ENCODE measurements at regions not wholly inside any gene's neighbourhood (a gene's known extent, or its start where the extent isn't known, plus 50 kb on each side); places are given as distances from the start of the nearest gene placed in this dataset.

GRCh38 chr4:156692016-156692415 is 279.6 kb downstream of the PDGFC start:
- TF ChIP-seq, protein P1, sequence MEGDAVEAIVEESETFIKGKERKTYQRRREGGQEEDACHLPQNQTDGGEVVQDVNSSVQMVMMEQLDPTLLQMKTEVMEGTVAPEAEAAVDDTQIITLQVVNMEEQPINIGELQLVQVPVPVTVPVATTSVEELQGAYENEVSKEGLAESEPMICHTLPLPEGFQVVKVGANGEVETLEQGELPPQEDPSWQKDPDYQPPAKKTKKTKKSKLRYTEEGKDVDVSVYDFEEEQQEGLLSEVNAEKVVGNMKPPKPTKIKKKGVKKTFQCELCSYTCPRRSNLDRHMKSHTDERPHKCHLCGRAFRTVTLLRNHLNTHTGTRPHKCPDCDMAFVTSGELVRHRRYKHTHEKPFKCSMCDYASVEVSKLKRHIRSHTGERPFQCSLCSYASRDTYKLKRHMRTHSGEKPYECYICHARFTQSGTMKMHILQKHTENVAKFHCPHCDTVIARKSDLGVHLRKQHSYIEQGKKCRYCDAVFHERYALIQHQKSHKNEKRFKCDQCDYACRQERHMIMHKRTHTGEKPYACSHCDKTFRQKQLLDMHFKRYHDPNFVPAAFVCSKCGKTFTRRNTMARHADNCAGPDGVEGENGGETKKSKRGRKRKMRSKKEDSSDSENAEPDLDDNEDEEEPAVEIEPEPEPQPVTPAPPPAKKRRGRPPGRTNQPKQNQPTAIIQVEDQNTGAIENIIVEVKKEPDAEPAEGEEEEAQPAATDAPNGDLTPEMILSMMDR (IDR thresholded peaks at IDR 0.05) = no peak
- no peaks in the 10 kb centered on the region for H3K27me3 Mint-ChIP-seq (ENCODE audit: low read depth)
- no peaks in the 10 kb centered on the region for H3K9me3 Mint-ChIP-seq (ENCODE audit: low read depth)
- no peak for DNase-seq (ENCODE audit: low spot score)
- no peaks in the 10 kb centered on the region for H3K36me3 Mint-ChIP-seq (ENCODE audit: low read depth)
- peaks cover 34% of the 10 kb centered on the region for H3K4me1 Mint-ChIP-seq (ENCODE audit: low read depth)
- no peak overlapping the region for H3K27ac Mint-ChIP-seq (ENCODE audit: unreplicated experiment)
- no peak overlapping the region for H3K4me3 Mint-ChIP-seq (ENCODE audit: unreplicated experiment)

- no peak overlapping the region for H3K4me3 Mint-ChIP-seq (ENCODE audit: unreplicated experiment)
- TF ChIP-seq, protein P1 (IDR thresholded peaks at IDR 0.05) = no peak
These were observed 281.0 kb downstream of the PDGFC start for GRCh38 chr4:156690572-156690971.

GRCh38 chr4:156686120-156686519 is 285.5 kb downstream of the PDGFC start:
- Mint-ChIP-seq H3K4me3 (ENCODE audit: unreplicated experiment) (peak overlapping the region; percentile 1), H3K9me3 (ENCODE audit: low read depth) (no peaks in the 10 kb centered on the region), H3K36me3 (ENCODE audit: low read depth) (no peaks in the 10 kb centered on the region), H3K27ac (ENCODE audit: unreplicated experiment) (peak overlapping the region; percentile 76), H3K27me3 (ENCODE audit: low read depth) (no peaks in the 10 kb centered on the region), H3K4me1 (ENCODE audit: low read depth) (peaks cover 26% of the 10 kb centered on the region)
- no peak for DNase-seq (ENCODE audit: low spot score)
- TF ChIP-seq, protein P1 (IDR thresholded peaks at IDR 0.05) = no peak

More at GRCh38 chr4:156690572-156690971, 281.0 kb downstream of the PDGFC start:
- no peak overlapping the region for H3K27ac Mint-ChIP-seq (ENCODE audit: unreplicated experiment)
- DNase-seq (ENCODE audit: low spot score) = no peak
- no peaks in the 10 kb centered on the region for H3K36me3 Mint-ChIP-seq (ENCODE audit: low read depth)
- no peaks in the 10 kb centered on the region for H3K27me3 Mint-ChIP-seq (ENCODE audit: low read depth)
- no peaks in the 10 kb centered on the region for H3K9me3 Mint-ChIP-seq (ENCODE audit: low read depth)
- peaks cover 41% of the 10 kb centered on the region for H3K4me1 Mint-ChIP-seq (ENCODE audit: low read depth)

GRCh38 chr4:156685308-156685707 is 286.3 kb downstream of the PDGFC start:
- peaks cover 26% of the 10 kb centered on the region for H3K4me1 Mint-ChIP-seq (ENCODE audit: low read depth)
- H3K27ac Mint-ChIP-seq (ENCODE audit: unreplicated experiment) = peak overlapping the region; percentile 76
- no peak for DNase-seq (ENCODE audit: low spot score)
- TF ChIP-seq, protein P1 (IDR thresholded peaks at IDR 0.05) = no peak
- no peaks in the 10 kb centered on the region for H3K36me3 Mint-ChIP-seq (ENCODE audit: low read depth)
- H3K9me3 Mint-ChIP-seq (ENCODE audit: low read depth) = no peaks in the 10 kb centered on the region
- no peaks in the 10 kb centered on the region for H3K27me3 Mint-ChIP-seq (ENCODE audit: low read depth)
- H3K4me3 Mint-ChIP-seq (ENCODE audit: unreplicated experiment) = no peak overlapping the region

DNA sequence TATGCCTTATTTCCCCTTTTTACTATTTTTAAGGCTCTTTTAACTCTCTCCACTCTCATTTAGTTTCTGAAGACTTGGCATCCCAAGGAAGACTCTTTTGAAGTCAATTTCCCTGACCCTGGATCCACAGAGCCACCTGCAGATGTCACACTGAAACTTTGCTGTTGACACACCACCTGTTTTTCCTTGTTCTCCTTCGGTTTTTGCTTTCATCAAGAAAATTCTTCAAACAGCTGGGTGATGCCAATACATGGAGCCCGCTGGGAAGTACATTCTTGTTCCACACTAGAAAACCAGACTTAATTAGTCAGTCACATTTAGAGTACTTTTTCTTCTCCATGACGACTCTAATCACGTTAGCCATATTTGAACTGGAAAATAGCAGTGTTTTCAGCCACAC is 293.9 kb downstream of the PDGFC start:
- Mint-ChIP-seq H3K9me3 (ENCODE audit: low read depth) (no peaks in the 10 kb centered on the region), H3K36me3 (ENCODE audit: low read depth) (no peaks in the 10 kb centered on the region), H3K4me3 (ENCODE audit: unreplicated experiment) (no peak overlapping the region), H3K27ac (ENCODE audit: unreplicated experiment) (no peak overlapping the region), H3K4me1 (ENCODE audit: low read depth) (peaks cover 15% of the 10 kb centered on the region), H3K27me3 (ENCODE audit: low read depth) (no peaks in the 10 kb centered on the region)
- TF ChIP-seq, protein P1 (IDR thresholded peaks at IDR 0.05) = no peak
- no peak for DNase-seq (ENCODE audit: low spot score)
